H9 (cell line): ENCODE measurements at regions not wholly inside any gene's neighbourhood (a gene's known extent, or its start where the extent isn't known, plus 50 kb on each side); places are given as distances from the start of the nearest gene placed in this dataset.

Experiments
- DNase-seq: peaks from one replicate; pipeline ENCODE4 v3.0.0-alpha.2; 2017
- H2AFZ ChIP-seq: one replicate; pipeline ENCODE4 v1.6.1; 2013; ENCODE audit warnings: mild to moderate bottlenecking, low read length, control low read depth, moderate library complexity
- H2AK5ac ChIP-seq: 2 replicates; pipeline ENCODE4 v1.6.1; 2013; ENCODE audit warnings: low read length, control low read depth, mixed read lengths; ENCODE audit not compliant: insufficient read length
- H2BK120ac ChIP-seq: one replicate; pipeline ENCODE4 v1.6.1; 2013; ENCODE audit warnings: low read depth, mild to moderate bottlenecking, low read length, control low read depth, inconsistent platforms; ENCODE audit not compliant: poor library complexity, severe bottlenecking
- H2BK12ac ChIP-seq: 2 replicates; pipeline ENCODE4 v1.6.1; 2013; ENCODE audit warnings: low read length, control low read depth, mixed read lengths, low read depth; ENCODE audit not compliant: insufficient read length
- H2BK15ac ChIP-seq: 2 replicates; pipeline ENCODE4 v1.6.1; 2013; ENCODE audit warnings: low read depth, low read length, control low read depth
- H2BK20ac ChIP-seq: one replicate; pipeline ENCODE4 v1.6.1; 2013; ENCODE audit warnings: low read depth, mild to moderate bottlenecking, low read length, control low read depth, inconsistent platforms; ENCODE audit not compliant: poor library complexity, severe bottlenecking
- H2BK5ac ChIP-seq: 2 replicates; pipeline ENCODE4 v1.6.1; 2013; ENCODE audit warnings: low read length, control low read depth, mixed read lengths; ENCODE audit not compliant: insufficient read length
- H3K14ac ChIP-seq: 2 replicates; pipeline ENCODE4 v1.6.1; 2013; ENCODE audit warnings: low read length, control low read depth; ENCODE audit not compliant: insufficient read depth
- H3K18ac ChIP-seq: 2 replicates; pipeline ENCODE4 v1.6.1; 2013; ENCODE audit warnings: low read depth, mild to moderate bottlenecking, mixed read lengths, low read length, control low read depth; ENCODE audit not compliant: insufficient read length
- H3K23ac ChIP-seq: 2 replicates; pipeline ENCODE4 v1.6.1; 2013; ENCODE audit warnings: low read length, control low read depth, mixed read lengths, low read depth; ENCODE audit not compliant: insufficient read length
- H3K23me2 ChIP-seq: 2 replicates; pipeline ENCODE4 v1.6.1; 2013; ENCODE audit warnings: low read depth, mild to moderate bottlenecking, mixed read lengths, low read length, control low read depth; ENCODE audit not compliant: insufficient read length, poor library complexity, severe bottlenecking
- H3K27ac ChIP-seq: 2 replicates; pipeline ENCODE4 v1.5.1; 2013; ENCODE audit warnings: low read length, control low read depth, mixed read lengths, low read depth; ENCODE audit not compliant: insufficient read length
- H3K27me3 ChIP-seq: 2 replicates; pipeline ENCODE4 v1.6.1; 2013; ENCODE audit warnings: low read length, control low read depth, inconsistent platforms; ENCODE audit not compliant: insufficient read depth
- H3K4ac ChIP-seq: 2 replicates; pipeline ENCODE4 v1.6.1; 2013; ENCODE audit warnings: low read depth, mild to moderate bottlenecking, control low read depth, inconsistent platforms, low read length, moderate library complexity
- H3K4me1 ChIP-seq: 2 replicates; pipeline ENCODE4 v1.6.1; 2013; ENCODE audit warnings: low read length, control low read depth, inconsistent platforms; ENCODE audit not compliant: insufficient read depth
- H3K4me2 ChIP-seq: 2 replicates; pipeline ENCODE4 v1.6.1; 2013; ENCODE audit warnings: low read length, control low read depth, mixed read lengths; ENCODE audit not compliant: insufficient read length, insufficient read depth
- H3K56ac ChIP-seq: 2 replicates; pipeline ENCODE4 v1.6.1; 2013; ENCODE audit warnings: low read depth, mild to moderate bottlenecking, mixed read lengths, low read length, control low read depth; ENCODE audit not compliant: insufficient read length
- H3K79me1 ChIP-seq: 2 replicates; pipeline ENCODE4 v1.6.1; 2013; ENCODE audit warnings: low read depth, mild to moderate bottlenecking, moderate library complexity, low read length, control low read depth, inconsistent platforms; ENCODE audit not compliant: insufficient read depth, poor library complexity, severe bottlenecking
- H3K79me2 ChIP-seq: 2 replicates; pipeline ENCODE4 v1.6.1; 2013; ENCODE audit warnings: low read length, control low read depth, inconsistent platforms; ENCODE audit not compliant: insufficient read depth
- H3K9ac ChIP-seq: 2 replicates; pipeline ENCODE4 v1.6.1; 2013; ENCODE audit warnings: low read length, control low read depth, mixed read lengths; ENCODE audit not compliant: insufficient read length; ENCODE audit errors: extremely low read depth
- H3K9me3 ChIP-seq: one replicate; pipeline ENCODE4 v1.6.1; 2013; ENCODE audit warnings: low read depth, low read length, inconsistent platforms; ENCODE audit not compliant: control insufficient read depth
- H3T11ph ChIP-seq: one replicate; pipeline ENCODE4 v1.6.1; 2013; ENCODE audit warnings: mild to moderate bottlenecking, low read length, control low read depth, inconsistent platforms
- H4K20me1 ChIP-seq: one replicate; pipeline ENCODE4 v1.6.1; 2013; ENCODE audit not compliant: control insufficient read depth, insufficient read length, insufficient read depth
- H4K5ac ChIP-seq: 2 replicates; pipeline ENCODE4 v1.6.1; 2013; ENCODE audit warnings: low read depth, mild to moderate bottlenecking, mixed read lengths, low read length, control low read depth; ENCODE audit not compliant: insufficient read length
- H4K8ac ChIP-seq: replicated peaks from 2 replicates; pipeline ENCODE4 v1.6.1; 2013; ENCODE audit warnings: low read length, control low read depth, mixed read lengths, low read depth; ENCODE audit not compliant: insufficient read length
- H4K91ac ChIP-seq: 2 replicates; pipeline ENCODE4 v1.6.1; 2013; ENCODE audit warnings: low read depth, mild to moderate bottlenecking, moderate library complexity, mixed read lengths, low read length, control low read depth; ENCODE audit not compliant: insufficient read length
- H3K27ac Mint-ChIP-seq, 3 experiments: 2 replicates in 2 of 3; 3 replicates in 1 of 3; pipeline ENCODE4 v1.8.0; 2020 to 2021; ENCODE audit warnings: mixed read lengths in 3 of 3, mild to moderate bottlenecking in 1 of 3, moderate library complexity in 1 of 3
- H3K27me3 Mint-ChIP-seq: 2 replicates; pipeline ENCODE4 v1.8.0; 2021; ENCODE audit warnings: low read depth, mild to moderate bottlenecking, moderate library complexity, mixed read lengths
- H3K36me3 Mint-ChIP-seq, 3 experiments: 2 replicates in 2 of 3; 3 replicates in 1 of 3; pipeline ENCODE4 v1.8.0; 2020 to 2021; ENCODE audit warnings: low read depth in 3 of 3, mixed read lengths in 3 of 3; ENCODE audit not compliant: insufficient read depth in 1 of 3
- H3K4me1 Mint-ChIP-seq, 2 experiments: 2 replicates each; pipeline ENCODE4 v1.8.0; 2020; ENCODE audit warnings: mixed read lengths in 2 of 2
- H3K4me3 Mint-ChIP-seq, 2 experiments: 2 replicates in 1 of 2; 3 replicates in 1 of 2; pipeline ENCODE4 v1.8.0; 2020 to 2021; ENCODE audit warnings: mild to moderate bottlenecking in 2 of 2, mixed read lengths in 2 of 2, moderate library complexity in 1 of 2
- H3K9me3 Mint-ChIP-seq, 2 experiments: 2 replicates in 1 of 2; 3 replicates in 1 of 2; pipeline ENCODE4 v1.8.0; 2020; ENCODE audit warnings: mild to moderate bottlenecking in 2 of 2, mixed read lengths in 2 of 2, moderate library complexity in 1 of 2
- CTCF ChIP-seq: fragments of 200-600 bp; sonication (generic); conservative IDR thresholded peaks from 3 replicates; pipeline ENCODE4 v1.8.0; 2021; ENCODE audit warnings: antibody characterized with exemption, mild to moderate bottlenecking
- WGBS: extraction: QIAGEN DNeasy Blood & Tissue Kit; methylation state at CpG from one replicate; pipeline ENCODE4 v1.1.7; 2013; ENCODE audit warnings: missing lambda C conversion rate, low lambda C conversion rate, mixed read lengths; ENCODE audit not compliant: insufficient read length; ENCODE audit errors: extremely low coverage; 5-methylcytosine and 5-hydroxymethylcytosine counted together

GRCh38 chr12:67929384-67929772, 59.9 kb upstream of the IFNG-AS1 start:
- no peak overlapping the region for H3K27ac Mint-ChIP-seq
- no peak for TF ChIP-seq CTCF

More at GRCh38 chr12:67929384-67929772, 59.9 kb upstream of the IFNG-AS1 start:
- no peak overlapping the region for H4K91ac ChIP-seq
- no peaks in the 10 kb centered on the region for H3K23me2 ChIP-seq
- H2BK12ac ChIP-seq = no peak overlapping the region
- H3K79me1 ChIP-seq = no peaks in the 10 kb centered on the region
- Mint-ChIP-seq H3K9me3 (no peaks in the 10 kb centered on the region), H3K4me3 (no peak overlapping the region; a peak in 1 of 5 replicates), H3K27me3 (no peaks in the 10 kb centered on the region; the same call in 1 of the 2 replicates), H3K4me1 (no peaks in the 10 kb centered on the region), H3K36me3 (no peaks in the 10 kb centered on the region)
- H3K56ac ChIP-seq = no peak overlapping the region
- H2BK20ac ChIP-seq = no peak overlapping the region
- no peak overlapping the region for H3T11ph ChIP-seq
- H3K14ac ChIP-seq = no peak overlapping the region
- no peak overlapping the region for H2AFZ ChIP-seq
- H3K4me2 ChIP-seq = no peak overlapping the region
- H3K23ac ChIP-seq = no peak overlapping the region
- H3K27ac ChIP-seq = no peak overlapping the region
- H3K9ac ChIP-seq = no peak overlapping the region
- no peak overlapping the region for H3K18ac ChIP-seq
- H2AK5ac ChIP-seq = no peak overlapping the region
- H2BK15ac ChIP-seq = no peak overlapping the region
- H3K4ac ChIP-seq = no peak overlapping the region
- H4K8ac ChIP-seq = no peak overlapping the region
- no peak overlapping the region for H2BK5ac ChIP-seq
- H4K20me1 ChIP-seq = no peaks in the 10 kb centered on the region
- WGBS = no CpG with 5 or more reads among the region's 2 CpGs
- no peak for DNase-seq
- no peaks in the 10 kb centered on the region for H3K79me2 ChIP-seq
- H3K4me1 ChIP-seq = no peaks in the 10 kb centered on the region
- no peaks in the 10 kb centered on the region for H3K9me3 ChIP-seq
- H4K5ac ChIP-seq = no peak overlapping the region
- no peaks in the 10 kb centered on the region for H3K27me3 ChIP-seq
- H2BK120ac ChIP-seq = no peak overlapping the region
